ENCODE measurements at regions not wholly inside any gene's neighbourhood (a gene's known extent, or its start where the extent isn't known, plus 50 kb on each side); places are given as distances from the start of the nearest gene placed in this dataset.

GRCh38 chr5:81914696-81915095, 57.1 kb upstream of the ATG10 start:
- H3K27ac Mint-ChIP-seq = no peak overlapping the region
- no peak for DNase-seq
- H3K4me1 Mint-ChIP-seq = no peaks in the 10 kb centered on the region
- H3K27me3 Mint-ChIP-seq = no peaks in the 10 kb centered on the region
- POLR2A ChIA-PET = no interaction called here
- no peaks in the 10 kb centered on the region for H3K36me3 Mint-ChIP-seq (ENCODE audit: low read depth)
- CTCF ChIA-PET = no interaction called here
- no peaks in the 10 kb centered on the region for H3K9me3 Mint-ChIP-seq
- H3K4me3 Mint-ChIP-seq = no peak overlapping the region

DNA sequence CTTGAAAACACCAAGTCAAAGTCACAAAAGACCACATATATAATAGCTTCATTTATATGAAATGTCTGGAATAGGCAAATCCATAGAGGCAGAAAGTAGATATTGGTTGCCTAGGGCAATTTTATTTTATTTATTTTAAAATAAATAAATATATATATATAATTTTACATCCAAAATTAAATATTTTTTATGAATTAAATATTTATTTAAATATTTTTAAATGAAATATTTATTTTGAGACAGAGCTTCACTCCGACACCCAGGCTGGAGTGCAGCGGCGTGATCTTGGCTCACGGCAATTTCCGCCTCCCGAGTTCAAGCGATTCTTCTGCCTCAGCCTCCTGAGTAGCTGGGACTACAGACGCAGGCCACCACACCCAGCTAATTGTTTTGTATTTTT, 58.9 kb upstream of the ATG10 start:
- no peak overlapping the region for H3K27ac Mint-ChIP-seq
- DNase-seq = no peak
- no peaks in the 10 kb centered on the region for H3K4me1 Mint-ChIP-seq
- CTCF ChIA-PET = no interaction called here
- no peaks in the 10 kb centered on the region for H3K36me3 Mint-ChIP-seq (ENCODE audit: low read depth)
- POLR2A ChIA-PET = no interaction called here
- no peaks in the 10 kb centered on the region for H3K9me3 Mint-ChIP-seq
- no peak overlapping the region for H3K4me3 Mint-ChIP-seq
- no peaks in the 10 kb centered on the region for H3K27me3 Mint-ChIP-seq

DNA sequence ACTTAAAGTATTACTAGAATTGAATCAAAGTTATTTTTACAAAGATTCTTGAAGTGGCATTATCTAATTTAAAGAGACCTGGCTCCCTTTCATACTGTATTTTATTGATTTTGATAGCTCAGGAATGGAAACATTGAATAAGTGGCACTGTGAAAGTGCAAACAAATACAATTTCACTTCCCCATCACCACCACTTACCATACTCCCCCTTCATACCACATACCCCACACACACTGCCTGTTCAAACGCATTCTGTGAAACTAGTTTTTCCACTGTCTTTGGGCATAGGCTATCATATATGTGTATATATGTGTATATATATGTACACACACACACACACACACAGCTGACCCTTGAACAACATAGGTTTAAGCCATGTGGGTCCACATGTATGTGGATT, 62.1 kb upstream of the ATG10 start:
- H3K27me3 Mint-ChIP-seq = no peaks in the 10 kb centered on the region
- H3K4me3 Mint-ChIP-seq = no peak overlapping the region
- H3K9me3 Mint-ChIP-seq = no peaks in the 10 kb centered on the region
- H3K4me1 Mint-ChIP-seq = no peaks in the 10 kb centered on the region
- ChIA-PET POLR2A (no interaction called here), CTCF (interaction anchor here (0.7 kb wide), 1 partner anchor 410 kb away, joined by 3 read pairs; no protein-coding TSS in a partner anchor)
- no peaks in the 10 kb centered on the region for H3K36me3 Mint-ChIP-seq (ENCODE audit: low read depth)
- no peak for DNase-seq
- H3K27ac Mint-ChIP-seq = no peak overlapping the region

DNA sequence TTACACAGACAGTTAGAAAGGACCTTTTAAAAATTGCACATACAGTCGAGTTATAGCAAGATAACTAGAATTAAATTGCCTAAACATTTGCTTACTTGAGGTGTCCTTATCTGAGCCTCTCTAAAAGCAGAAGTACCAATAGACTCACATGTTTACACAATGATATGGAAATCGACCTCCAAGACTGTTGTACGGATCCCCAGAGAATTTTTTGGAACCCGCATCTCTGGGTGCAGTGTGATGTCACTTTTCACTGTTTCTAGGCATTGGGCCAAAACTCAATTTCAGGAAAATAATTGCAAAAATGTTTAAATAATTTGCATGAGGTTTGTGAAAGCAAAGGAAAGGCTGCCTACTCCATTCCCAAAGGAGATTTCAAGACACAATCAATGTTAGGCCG, 63.1 kb upstream of the ATG10 start:
- no peak overlapping the region for H3K4me3 Mint-ChIP-seq
- H3K27me3 Mint-ChIP-seq = no peaks in the 10 kb centered on the region
- H3K36me3 Mint-ChIP-seq (ENCODE audit: low read depth) = no peaks in the 10 kb centered on the region
- no peak for DNase-seq
- no peaks in the 10 kb centered on the region for H3K4me1 Mint-ChIP-seq
- H3K9me3 Mint-ChIP-seq = no peaks in the 10 kb centered on the region
- no peak overlapping the region for H3K27ac Mint-ChIP-seq
- POLR2A ChIA-PET = no interaction called here
- CTCF ChIA-PET = no interaction called here

DNA sequence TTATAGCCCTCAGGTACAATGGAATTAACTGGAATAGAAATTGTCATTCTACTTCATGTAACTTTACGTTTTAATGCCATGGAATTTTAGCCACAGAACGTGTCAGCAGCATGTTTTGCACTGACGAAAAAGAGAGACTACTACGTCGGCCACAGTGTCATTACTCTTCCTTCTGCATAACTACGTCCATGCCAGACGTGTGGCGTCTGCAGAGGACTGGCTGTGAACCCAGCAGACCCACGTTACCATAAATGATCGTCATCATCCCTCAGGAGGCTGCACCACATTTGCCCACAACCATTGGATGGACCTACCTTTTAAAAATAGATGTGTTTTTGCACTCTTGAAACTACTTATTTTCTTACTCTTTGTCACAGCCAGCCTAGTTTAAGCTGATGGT, 63.8 kb upstream of the ATG10 start:
- no peaks in the 10 kb centered on the region for H3K27me3 Mint-ChIP-seq
- CTCF ChIA-PET = no interaction called here

GRCh38 chr5:81907012-81907635, 64.7 kb upstream of the ATG10 start:
- CTCF ChIA-PET = no interaction called here
- POLR2A ChIA-PET = no interaction called here
- H3K36me3 Mint-ChIP-seq (ENCODE audit: low read depth) = no peaks in the 10 kb centered on the region
- no peak overlapping the region for H3K4me3 Mint-ChIP-seq
- H3K27me3 Mint-ChIP-seq = no peaks in the 10 kb centered on the region
- DNase-seq = no peak
- no peak overlapping the region for H3K27ac Mint-ChIP-seq
- H3K9me3 Mint-ChIP-seq = no peaks in the 10 kb centered on the region
- no peaks in the 10 kb centered on the region for H3K4me1 Mint-ChIP-seq

More for the DNA sequence above, 63.8 kb upstream of the ATG10 start:
- POLR2A ChIA-PET = no interaction called here
- no peak for DNase-seq
- Mint-ChIP-seq H3K9me3 (no peaks in the 10 kb centered on the region), H3K36me3 (ENCODE audit: low read depth) (no peaks in the 10 kb centered on the region), H3K27ac (no peak overlapping the region), H3K4me1 (no peaks in the 10 kb centered on the region), H3K4me3 (no peak overlapping the region)

GRCh38 chr5:81906086-81906485, 65.7 kb upstream of the ATG10 start:
- Mint-ChIP-seq H3K36me3 (ENCODE audit: low read depth) (no peaks in the 10 kb centered on the region), H3K27me3 (no peaks in the 10 kb centered on the region), H3K9me3 (peaks cover 6% of the 10 kb centered on the region), H3K4me3 (no peak overlapping the region), H3K27ac (no peak overlapping the region), H3K4me1 (no peaks in the 10 kb centered on the region)
- ChIA-PET POLR2A (interaction anchor here (0.6 to 0.7 kb wide), 2 partner anchors 33 to 53 kb away, joined by 5 to 7 read pairs; no protein-coding TSS in a partner anchor), CTCF (no interaction called here)
- DNase-seq = no peak

- Mint-ChIP-seq H3K27ac (no peak overlapping the region), H3K4me1 (no peaks in the 10 kb centered on the region), H3K27me3 (no peaks in the 10 kb centered on the region), H3K9me3 (peaks cover 12% of the 10 kb centered on the region), H3K36me3 (ENCODE audit: low read depth) (no peaks in the 10 kb centered on the region), H3K4me3 (no peak overlapping the region)
- DNase-seq = no peak
- ChIA-PET POLR2A (no interaction called here), CTCF (interaction anchor here (0.7 kb wide), 1 partner anchor 134 kb away, joined by 4 read pairs; no protein-coding TSS in a partner anchor)
Observed at GRCh38 chr5:81904861-81905260, 67.0 kb upstream of the ATG10 start.

- ChIA-PET CTCF (interaction anchor here (0.6 kb wide), 1 partner anchor 118 kb away, joined by 3 read pairs; no protein-coding TSS in a partner anchor), POLR2A (no interaction called here)
- no peaks in the 10 kb centered on the region for H3K4me1 Mint-ChIP-seq
- no peak for DNase-seq
- H3K9me3 Mint-ChIP-seq = peaks cover 14% of the 10 kb centered on the region
- H3K27me3 Mint-ChIP-seq = no peaks in the 10 kb centered on the region
- no peak overlapping the region for H3K4me3 Mint-ChIP-seq
- no peak overlapping the region for H3K27ac Mint-ChIP-seq
- H3K36me3 Mint-ChIP-seq (ENCODE audit: low read depth) = no peaks in the 10 kb centered on the region
Observed at GRCh38 chr5:81904166-81904565, 67.7 kb upstream of the ATG10 start.

DNA sequence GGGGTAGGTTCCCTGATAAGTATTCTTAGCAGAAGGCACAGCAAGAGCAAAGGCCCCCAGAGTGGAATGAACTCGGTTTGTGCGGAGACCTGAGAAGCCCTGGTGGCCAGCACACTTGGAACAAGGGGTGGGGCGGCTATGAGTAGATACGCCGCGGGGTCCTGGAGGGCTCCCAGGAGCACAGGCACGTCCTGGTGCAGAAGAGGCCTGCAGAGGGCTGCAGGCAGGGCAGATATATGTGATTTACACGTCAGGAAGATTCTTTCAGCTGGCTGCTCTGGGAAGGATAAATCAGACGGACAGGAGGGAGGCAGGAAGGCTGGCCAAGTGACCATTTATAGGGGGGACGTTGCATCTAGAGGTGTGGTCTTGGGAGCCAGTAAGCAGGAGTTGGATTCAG, 70.2 kb upstream of the ATG10 start:
- Mint-ChIP-seq H3K27ac (no peak overlapping the region), H3K9me3 (peaks cover 14% of the 10 kb centered on the region), H3K36me3 (ENCODE audit: low read depth) (no peaks in the 10 kb centered on the region), H3K4me3 (no peak overlapping the region), H3K4me1 (no peaks in the 10 kb centered on the region), H3K27me3 (no peaks in the 10 kb centered on the region)
- CTCF ChIA-PET = no interaction called here
- POLR2A ChIA-PET = no interaction called here
- no peak for DNase-seq

GRCh38 chr5:81899123-81899522, 72.7 kb upstream of the ATG10 start:
- H3K4me1 Mint-ChIP-seq = no peaks in the 10 kb centered on the region
- H3K36me3 Mint-ChIP-seq (ENCODE audit: low read depth) = no peaks in the 10 kb centered on the region
- ChIA-PET CTCF (no interaction called here), POLR2A (no interaction called here)
- H3K4me3 Mint-ChIP-seq = no peak overlapping the region
- DNase-seq = no peak
- peaks cover 14% of the 10 kb centered on the region for H3K9me3 Mint-ChIP-seq
- no peaks in the 10 kb centered on the region for H3K27me3 Mint-ChIP-seq
- H3K27ac Mint-ChIP-seq = no peak overlapping the region

- ChIA-PET POLR2A (no interaction called here), CTCF (no interaction called here)
- H3K4me3 Mint-ChIP-seq = no peak overlapping the region
- H3K9me3 Mint-ChIP-seq = peaks cover 14% of the 10 kb centered on the region
- DNase-seq = no peak
- no peak overlapping the region for H3K27ac Mint-ChIP-seq
- no peaks in the 10 kb centered on the region for H3K27me3 Mint-ChIP-seq
- no peaks in the 10 kb centered on the region for H3K4me1 Mint-ChIP-seq
- H3K36me3 Mint-ChIP-seq (ENCODE audit: low read depth) = no peaks in the 10 kb centered on the region
Observed at GRCh38 chr5:81898403-81898802, 73.4 kb upstream of the ATG10 start.

DNA sequence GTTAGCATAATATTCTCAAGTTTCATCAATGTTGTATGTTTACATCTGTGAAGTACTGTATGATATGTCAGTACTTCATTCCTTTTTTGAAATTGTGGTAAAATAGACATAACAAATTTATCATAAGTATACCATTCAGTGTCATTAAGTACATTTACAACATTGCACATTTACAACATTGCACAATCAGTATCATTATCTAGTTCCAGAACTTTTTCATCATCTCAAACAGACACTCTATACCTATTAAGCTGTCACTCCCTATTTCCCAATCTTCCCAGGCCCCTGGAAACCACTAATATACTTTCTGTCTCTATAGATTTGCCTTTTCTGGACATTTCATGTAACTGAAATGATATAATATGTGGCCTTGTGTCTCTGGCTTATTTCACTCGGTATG, 75.1 kb upstream of the ATG10 start:
- Mint-ChIP-seq H3K27ac (no peak overlapping the region), H3K9me3 (peaks cover 19% of the 10 kb centered on the region), H3K36me3 (ENCODE audit: low read depth) (no peaks in the 10 kb centered on the region), H3K4me3 (no peak overlapping the region), H3K27me3 (no peaks in the 10 kb centered on the region), H3K4me1 (no peaks in the 10 kb centered on the region)
- ChIA-PET CTCF (no interaction called here), POLR2A (no interaction called here)
- no peak for DNase-seq

- H3K27me3 Mint-ChIP-seq = no peaks in the 10 kb centered on the region
- no peaks in the 10 kb centered on the region for H3K4me1 Mint-ChIP-seq
- peaks cover 12% of the 10 kb centered on the region for H3K9me3 Mint-ChIP-seq
- DNase-seq = no peak
- H3K36me3 Mint-ChIP-seq (ENCODE audit: low read depth) = no peaks in the 10 kb centered on the region
- CTCF ChIA-PET = interaction anchor here (0.7 kb wide), 1 partner anchor 590 kb away, joined by 4 read pairs; no protein-coding TSS in a partner anchor
- H3K27ac Mint-ChIP-seq = no peak overlapping the region
- POLR2A ChIA-PET = no interaction called here
- H3K4me3 Mint-ChIP-seq = no peak overlapping the region
Observed at GRCh38 chr5:81895307-81895706, 76.5 kb upstream of the ATG10 start.
